GM23338 (cell line): ENCODE measurements at regions not wholly inside any gene's neighbourhood (a gene's known extent, or its start where the extent isn't known, plus 50 kb on each side); places are given as distances from the start of the nearest gene placed in this dataset.

Source experiments
- ATAC-seq: fragments of 200-7000 bp; cut with Tn5 transposase; 3 replicates; pipeline ENCODE4 v1.9.1; 2020
- DNase-seq: peaks from one replicate; pipeline ENCODE4 v3.0.0-alpha.2; 2015; ENCODE audit warnings: low spot score
- H2AFZ ChIP-seq: fragments of 200-600 bp; sonication (generic); 2 replicates; pipeline ENCODE4 v1.8.0; 2016; ENCODE audit warnings: antibody characterized with exemption, mild to moderate bottlenecking, moderate library complexity
- H3F3A ChIP-seq: fragments of 200-600 bp; sonication (generic); replicated peaks from 2 replicates; pipeline ENCODE4 v1.8.0; 2017; ENCODE audit warnings: antibody characterized with exemption, mixed run types, low read depth
- H3K27ac ChIP-seq: fragments of 200-600 bp; sonication (generic); 2 replicates; pipeline ENCODE4 v1.6.1; 2016; ENCODE audit warnings: low read depth
- H3K27me3 ChIP-seq: fragments of 200-600 bp; sonication (generic); 2 replicates; pipeline ENCODE4 v1.8.0; 2016; ENCODE audit warnings: mild to moderate bottlenecking, mixed run types, moderate library complexity; ENCODE audit not compliant: insufficient read depth
- H3K36me3 ChIP-seq: fragments of 200-600 bp; sonication (generic); 2 replicates; pipeline ENCODE4 v1.8.0; 2016; ENCODE audit warnings: mild to moderate bottlenecking; ENCODE audit not compliant: insufficient read depth
- H3K4me1 ChIP-seq: fragments of 200-600 bp; sonication (generic); 2 replicates; pipeline ENCODE4 v1.8.0; 2016; ENCODE audit warnings: mild to moderate bottlenecking, moderate library complexity; ENCODE audit not compliant: insufficient read depth
- H3K4me2 ChIP-seq: fragments of 200-600 bp; sonication (generic); 2 replicates; pipeline ENCODE4 v1.7.1; 2017; ENCODE audit warnings: mixed run types
- H3K4me3 ChIP-seq: fragments of 200-600 bp; sonication (generic); 2 replicates; pipeline ENCODE4 v1.6.1; 2016; ENCODE audit warnings: mixed run types
- H3K79me2 ChIP-seq: fragments of 200-600 bp; sonication (generic); replicated peaks from 2 replicates; pipeline ENCODE4 v1.8.0; 2017; ENCODE audit warnings: mild to moderate bottlenecking; ENCODE audit not compliant: insufficient read depth
- H3K9me2 ChIP-seq: fragments of 200-600 bp; sonication (generic); 2 replicates; pipeline ENCODE4 v1.8.0; 2017; ENCODE audit not compliant: insufficient read depth
- H4K20me1 ChIP-seq: fragments of 200-600 bp; sonication (generic); replicated peaks from 2 replicates; pipeline ENCODE4 v1.8.0; 2017; ENCODE audit warnings: mild to moderate bottlenecking; ENCODE audit not compliant: insufficient read depth
- H3K27ac Mint-ChIP-seq: 2 replicates; pipeline ENCODE4 v1.8.0; 2020; ENCODE audit warnings: inconsistent platforms, mild to moderate bottlenecking, moderate library complexity, mixed read lengths
- H3K27me3 Mint-ChIP-seq: 3 replicates; pipeline ENCODE4 v1.8.0; 2022; ENCODE audit warnings: low read depth, mild to moderate bottlenecking, moderate library complexity, mixed read lengths, inconsistent platforms; ENCODE audit not compliant: insufficient read depth, poor library complexity
- H3K36me3 Mint-ChIP-seq: 3 replicates; pipeline ENCODE4 v1.8.0; 2021; ENCODE audit warnings: low read depth, mild to moderate bottlenecking, inconsistent platforms, moderate library complexity, mixed read lengths
- H3K4me1 Mint-ChIP-seq: 3 replicates; pipeline ENCODE4 v1.8.0; 2020; ENCODE audit warnings: mild to moderate bottlenecking, inconsistent platforms, mixed read lengths
- H3K4me3 Mint-ChIP-seq: 3 replicates; pipeline ENCODE4 v1.8.0; 2021; ENCODE audit warnings: moderate library complexity, mild to moderate bottlenecking, inconsistent platforms, mixed read lengths
- H3K9me3 Mint-ChIP-seq: 3 replicates; pipeline ENCODE4 v1.8.0; 2020; ENCODE audit warnings: moderate library complexity, mild to moderate bottlenecking, inconsistent platforms, mixed read lengths
- CREB1 ChIP-seq: fragments of 250-450 bp; sonication (Bioruptor Pico); IDR thresholded peaks from 2 replicates; pipeline ENCODE4 v1.5.0; 2020; ENCODE audit warnings: low read depth, mild to moderate bottlenecking, moderate library complexity
- CTCF ChIP-seq, 2 experiments: fragments of 200-600 bp in 1 of 2; sonication (generic) in 1 of 2; conservative IDR thresholded peaks; 2 replicates each; pipeline versions ENCODE4 v1.5.1 to v1.6.1; 2016 to 2017; ENCODE audit warnings: antibody characterized with exemption in 2 of 2, low read depth in 2 of 2, mild to moderate bottlenecking in 2 of 2, moderate library complexity in 1 of 2
- EZH2 ChIP-seq: fragments of 200-600 bp; sonication (generic); IDR thresholded peaks from one replicate; pipeline ENCODE4 v1.8.0; 2017; ENCODE audit warnings: antibody characterized with exemption, mild to moderate bottlenecking, low read depth; ENCODE audit not compliant: unreplicated experiment
- EZH2phosphoT487 ChIP-seq: fragments of 200-600 bp; sonication (generic); IDR thresholded peaks from one replicate; pipeline ENCODE4 v1.8.1; 2018; ENCODE audit warnings: antibody characterized with exemption; ENCODE audit not compliant: unreplicated experiment
- JUNB ChIP-seq: IDR thresholded peaks from one replicate; pipeline ENCODE4 v1.6.1; 2016; ENCODE audit warnings: antibody characterized with exemption; ENCODE audit not compliant: unreplicated experiment
- POLR2AphosphoS5 ChIP-seq: IDR thresholded peaks from 2 replicates; pipeline ENCODE4 v1.6.1; 2016; ENCODE audit warnings: antibody characterized with exemption, low read depth
- ZNF114 ChIP-seq: fragments of 250-450 bp; sonication (Bioruptor Pico); IDR thresholded peaks from 2 replicates; pipeline ENCODE4 v1.5.0; 2020; ENCODE audit warnings: mild to moderate bottlenecking, moderate library complexity
- ZNF331 ChIP-seq: fragments of 250-450 bp; sonication (Bioruptor Pico); IDR thresholded peaks from 2 replicates; pipeline ENCODE4 v1.5.0; 2020; ENCODE audit warnings: low read depth, mild to moderate bottlenecking, moderate library complexity
- ZNF462 ChIP-seq: fragments of 250-450 bp; sonication (Bioruptor Pico); IDR thresholded peaks from 2 replicates; pipeline ENCODE4 v1.5.0; 2020; ENCODE audit warnings: mild to moderate bottlenecking, moderate library complexity
- TF ChIP-seq, protein P1 (sequence below): IDR thresholded peaks from one replicate; pipeline ENCODE4 v1.6.1; 2018; ENCODE audit warnings: antibody characterized with exemption; ENCODE audit not compliant: unreplicated experiment

- no peak overlapping the region for H2AFZ ChIP-seq
- DNase-seq (no peak), ATAC-seq (no peak)
- H3F3A ChIP-seq = no peaks in the 10 kb centered on the region
- H3K4me3 ChIP-seq = no peak overlapping the region
- H3K27me3 ChIP-seq = no peaks in the 10 kb centered on the region
- H3K4me2 ChIP-seq = no peak overlapping the region
- Mint-ChIP-seq H3K4me3 (no peak overlapping the region), H3K36me3 (no peaks in the 10 kb centered on the region), H3K27me3 (no peaks in the 10 kb centered on the region), H3K4me1 (peaks cover 8% of the 10 kb centered on the region; the same call in 2 of the 3 replicates), H3K9me3 (no peaks in the 10 kb centered on the region), H3K27ac (no peak overlapping the region)
- H3K4me1 ChIP-seq = peaks cover 3% of the 10 kb centered on the region; the same call in 1 of the 2 replicates
- H3K79me2 ChIP-seq = no peaks in the 10 kb centered on the region
- H4K20me1 ChIP-seq = no peaks in the 10 kb centered on the region
- TF ChIP-seq EZH2 = no peak
- no peak for TF ChIP-seq ZNF331 (CRISPR knock-in tag)
- TF ChIP-seq CTCF (conservative IDR thresholded peaks at IDR 0.05; ENCODE audit: low read depth in 2 of 2) = no peak
- no peak for TF ChIP-seq ZNF462
- TF ChIP-seq ZNF114 = no peak
- TF ChIP-seq JUNB = no peak
- no peak for TF ChIP-seq POLR2AphosphoS5
- TF ChIP-seq, protein P1, sequence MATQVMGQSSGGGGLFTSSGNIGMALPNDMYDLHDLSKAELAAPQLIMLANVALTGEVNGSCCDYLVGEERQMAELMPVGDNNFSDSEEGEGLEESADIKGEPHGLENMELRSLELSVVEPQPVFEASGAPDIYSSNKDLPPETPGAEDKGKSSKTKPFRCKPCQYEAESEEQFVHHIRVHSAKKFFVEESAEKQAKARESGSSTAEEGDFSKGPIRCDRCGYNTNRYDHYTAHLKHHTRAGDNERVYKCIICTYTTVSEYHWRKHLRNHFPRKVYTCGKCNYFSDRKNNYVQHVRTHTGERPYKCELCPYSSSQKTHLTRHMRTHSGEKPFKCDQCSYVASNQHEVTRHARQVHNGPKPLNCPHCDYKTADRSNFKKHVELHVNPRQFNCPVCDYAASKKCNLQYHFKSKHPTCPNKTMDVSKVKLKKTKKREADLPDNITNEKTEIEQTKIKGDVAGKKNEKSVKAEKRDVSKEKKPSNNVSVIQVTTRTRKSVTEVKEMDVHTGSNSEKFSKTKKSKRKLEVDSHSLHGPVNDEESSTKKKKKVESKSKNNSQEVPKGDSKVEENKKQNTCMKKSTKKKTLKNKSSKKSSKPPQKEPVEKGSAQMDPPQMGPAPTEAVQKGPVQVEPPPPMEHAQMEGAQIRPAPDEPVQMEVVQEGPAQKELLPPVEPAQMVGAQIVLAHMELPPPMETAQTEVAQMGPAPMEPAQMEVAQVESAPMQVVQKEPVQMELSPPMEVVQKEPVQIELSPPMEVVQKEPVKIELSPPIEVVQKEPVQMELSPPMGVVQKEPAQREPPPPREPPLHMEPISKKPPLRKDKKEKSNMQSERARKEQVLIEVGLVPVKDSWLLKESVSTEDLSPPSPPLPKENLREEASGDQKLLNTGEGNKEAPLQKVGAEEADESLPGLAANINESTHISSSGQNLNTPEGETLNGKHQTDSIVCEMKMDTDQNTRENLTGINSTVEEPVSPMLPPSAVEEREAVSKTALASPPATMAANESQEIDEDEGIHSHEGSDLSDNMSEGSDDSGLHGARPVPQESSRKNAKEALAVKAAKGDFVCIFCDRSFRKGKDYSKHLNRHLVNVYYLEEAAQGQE = no peak
- TF ChIP-seq EZH2phosphoT487 = no peak
- no peak for TF ChIP-seq CREB1
- no peak overlapping the region for H3K27ac ChIP-seq
- H3K36me3 ChIP-seq = no peaks in the 10 kb centered on the region
- no peaks in the 10 kb centered on the region; the same call in 1 of the 2 replicates for H3K9me2 ChIP-seq
Observed at GRCh38 chr5:71872311-71872864, 153.3 kb downstream of the CARTPT start.
